Activated naive CD4-positive, alpha-beta T cell treated with anti-CD3 and anti-CD28 coated beads, Interleukin-2, amount 50 U/mL, for 72 hours (primary cell): ENCODE measurements at regions not wholly inside any gene's neighbourhood (a gene's known extent, or its start where the extent isn't known, plus 50 kb on each side); places are given as distances from the start of the nearest gene placed in this dataset.
"Not testable (repeated sequence)": the region's sequence is repeated elsewhere in the genome, so short reads cannot be mapped to it uniquely, and the experiment has no call there.

ENCODE experiments used
- ATAC-seq, 2 donors: fragments of 150-1000 bp; cut with Tn5 transposase; 2 replicates each; pipeline ENCODE4 v1.10.0; 2021; ENCODE audit warnings: mild to moderate bottlenecking in 2 of 2, moderate library complexity in 2 of 2
- DNase-seq, 2 donors: peaks; one replicate each; pipeline ENCODE4 v3.0.0; 2021 to 2022; ENCODE audit warnings: low spot score in 2 of 2
- H3K27ac Mint-ChIP-seq, 2 donors: one replicate each; pipeline ENCODE4 v1.8.0; 2022; ENCODE audit warnings: mild to moderate bottlenecking in 2 of 2, mixed read lengths in 2 of 2
- H3K36me3 Mint-ChIP-seq, 2 donors: one replicate each; pipeline ENCODE4 v1.8.0; 2022; ENCODE audit warnings: mixed read lengths in 2 of 2
- H3K9me3 Mint-ChIP-seq, 2 donors: one replicate each; pipeline ENCODE4 v1.8.0; 2022; ENCODE audit warnings: mixed read lengths in 2 of 2

DNA sequence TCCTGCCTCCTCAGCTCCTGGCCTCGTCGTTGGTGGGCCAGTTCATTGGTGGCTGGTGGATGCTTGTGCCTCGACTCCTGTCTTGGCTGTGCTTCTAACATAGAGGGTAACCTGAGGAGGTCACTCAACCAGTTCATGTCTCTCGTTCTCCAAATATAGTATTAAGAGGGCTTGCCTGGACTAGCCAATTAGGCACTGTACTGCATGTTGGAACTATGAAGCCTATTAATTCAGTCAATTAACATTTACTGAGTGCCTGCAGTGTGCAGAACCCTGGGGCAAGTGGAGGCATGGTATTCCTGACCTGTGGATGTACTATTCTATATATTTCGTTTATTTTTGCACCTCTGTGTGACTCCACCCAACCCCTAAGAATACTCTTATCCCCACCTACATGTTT lies 89.9 kb upstream of the PELI1 start:
- H3K36me3 Mint-ChIP-seq: peaks cover 0 to 10% of the 10 kb centered on the region in 2 donors
- H3K9me3 Mint-ChIP-seq: no peaks in the 10 kb centered on the region
- ATAC-seq (no peak), DNase-seq (no peak)
- H3K27ac Mint-ChIP-seq: no peak overlapping the region

GRCh38 chr2:64234785-64235184 lies 90.6 kb upstream of the PELI1 start:
- Mint-ChIP-seq H3K27ac (no peak overlapping the region), H3K36me3 (peaks cover 0 to 6% of the 10 kb centered on the region in 2 donors), H3K9me3 (no peaks in the 10 kb centered on the region)
- no peak for ATAC-seq
- no peak for DNase-seq

GRCh38 chr2:64237266-64237665 lies 93.0 kb upstream of the PELI1 start:
- ATAC-seq (no peak), DNase-seq (no peak)
- Mint-ChIP-seq H3K27ac (no peak overlapping the region), H3K9me3 (no peaks in the 10 kb centered on the region), H3K36me3 (no peaks in the 10 kb centered on the region)

- Mint-ChIP-seq H3K36me3 (no peaks in the 10 kb centered on the region), H3K9me3 (no peaks in the 10 kb centered on the region), H3K27ac (no peak overlapping the region)
- DNase-seq (no peak), ATAC-seq (no peak)
Observed at GRCh38 chr2:64238799-64239198, 94.6 kb upstream of the PELI1 start.

DNA sequence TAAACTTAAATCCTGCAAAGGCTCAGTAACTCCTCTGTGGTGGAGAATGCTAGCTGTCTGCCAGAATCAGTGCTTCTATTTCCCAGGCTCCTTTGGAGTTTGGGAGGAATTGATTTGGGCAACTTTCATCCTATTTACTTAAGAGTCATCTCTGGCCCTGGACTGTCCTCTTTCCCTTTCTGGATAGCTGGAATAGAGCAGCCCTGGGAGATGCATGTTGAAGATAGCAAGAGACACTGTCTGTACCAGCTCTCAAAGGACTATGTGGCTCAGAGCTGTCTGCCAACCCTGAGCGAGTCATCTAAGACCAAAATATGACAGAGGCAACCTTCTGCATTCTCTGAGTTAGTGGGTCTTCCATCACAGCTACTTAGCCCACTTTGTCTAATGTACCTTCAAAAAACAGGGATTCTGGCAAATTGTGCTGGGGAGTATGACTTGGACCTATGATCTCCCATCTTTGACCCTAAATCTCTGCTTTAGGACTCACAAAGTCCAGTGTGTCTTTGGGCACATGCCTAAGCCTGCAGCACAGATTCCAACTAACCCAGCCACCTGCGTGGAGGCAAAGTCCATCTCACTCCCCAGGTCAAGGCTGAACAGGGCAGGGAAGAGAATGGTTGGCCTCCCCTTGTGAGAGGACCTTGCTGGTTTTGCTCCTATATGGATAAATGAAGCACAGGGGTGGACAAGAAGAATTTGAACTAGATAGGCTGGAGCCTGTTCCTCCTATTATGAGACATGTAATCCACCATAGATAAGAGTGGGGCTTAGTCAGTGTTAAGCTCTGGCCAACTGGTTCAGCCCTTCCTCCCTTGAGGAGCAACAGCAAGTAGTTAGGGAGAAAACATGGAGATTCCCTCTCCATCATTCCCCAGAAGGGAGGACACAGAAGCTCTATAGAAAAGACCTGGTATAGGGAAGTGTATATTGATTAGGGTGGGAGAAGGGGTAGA lies 99.1 kb upstream of the PELI1 start:
- Mint-ChIP-seq H3K36me3 (no peaks in the 10 kb centered on the region), H3K27ac (no peak overlapping the region), H3K9me3 (peaks cover 0 to 4% of the 10 kb centered on the region in 2 donors)
- ATAC-seq (no peak), DNase-seq (no peak)

- peaks cover 0 to 5% of the 10 kb centered on the region in 2 donors for H3K9me3 Mint-ChIP-seq
- H3K27ac Mint-ChIP-seq: no peak overlapping the region
- H3K36me3 Mint-ChIP-seq: no peaks in the 10 kb centered on the region
- no peak for ATAC-seq
- DNase-seq: no peak
Observed at GRCh38 chr2:64244037-64244416, 99.8 kb upstream of the PELI1 start.

DNA sequence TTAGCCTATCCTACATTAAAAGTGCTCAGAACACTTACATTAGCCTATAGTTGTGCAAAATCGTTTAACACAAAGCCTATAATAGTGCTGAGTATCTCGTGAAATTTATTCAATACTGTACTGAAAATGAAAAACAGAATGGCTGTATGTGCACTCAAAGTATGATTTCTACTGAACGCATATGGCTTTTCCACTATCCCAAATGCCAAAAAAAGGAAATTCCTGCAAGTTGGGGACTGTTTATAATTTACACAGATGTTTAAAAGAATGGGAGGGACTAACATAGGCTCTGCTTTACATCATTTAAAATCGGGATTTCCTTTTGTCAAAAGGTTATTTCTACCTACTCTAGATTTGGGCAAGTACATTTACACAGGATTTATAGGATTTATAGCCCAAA lies 101.4 kb upstream of the PELI1 start:
- no peak overlapping the region for H3K27ac Mint-ChIP-seq

DNA sequence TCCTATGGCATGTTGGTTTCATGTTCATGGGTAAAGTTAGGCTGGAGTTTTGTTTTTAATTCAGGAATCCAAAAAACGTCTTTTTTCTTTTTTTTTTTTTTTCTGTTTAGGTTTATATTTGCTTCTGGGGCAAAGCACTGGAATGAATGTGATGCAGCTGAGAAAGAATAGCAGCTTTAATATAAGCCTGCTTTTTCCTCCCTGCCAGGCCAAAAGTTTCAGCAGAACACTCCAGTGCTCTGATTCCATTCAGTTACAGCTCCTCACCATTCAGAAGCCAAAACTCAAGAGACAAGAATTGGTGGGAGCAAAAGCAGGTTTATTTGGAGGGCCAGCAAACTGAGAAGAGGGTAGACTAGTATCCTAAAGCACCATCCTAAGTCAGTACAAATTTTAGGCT lies 102.7 kb upstream of the PELI1 start:
- ATAC-seq (no peak), DNase-seq (no peak)
- Mint-ChIP-seq H3K9me3 (peaks cover 0 to 5% of the 10 kb centered on the region in 2 donors), H3K36me3 (no peaks in the 10 kb centered on the region), H3K27ac (no peak overlapping the region)

More for the DNA sequence above, 101.4 kb upstream of the PELI1 start:
- DNase-seq (no peak), ATAC-seq (no peak)
- Mint-ChIP-seq H3K36me3 (no peaks in the 10 kb centered on the region), H3K9me3 (peaks cover 0 to 5% of the 10 kb centered on the region in 2 donors)

GRCh38 chr2:64249426-64249825 lies 105.2 kb upstream of the PELI1 start:
- no peak for DNase-seq
- H3K9me3 Mint-ChIP-seq: peaks cover 0 to 5% of the 10 kb centered on the region in 2 donors

DNA sequence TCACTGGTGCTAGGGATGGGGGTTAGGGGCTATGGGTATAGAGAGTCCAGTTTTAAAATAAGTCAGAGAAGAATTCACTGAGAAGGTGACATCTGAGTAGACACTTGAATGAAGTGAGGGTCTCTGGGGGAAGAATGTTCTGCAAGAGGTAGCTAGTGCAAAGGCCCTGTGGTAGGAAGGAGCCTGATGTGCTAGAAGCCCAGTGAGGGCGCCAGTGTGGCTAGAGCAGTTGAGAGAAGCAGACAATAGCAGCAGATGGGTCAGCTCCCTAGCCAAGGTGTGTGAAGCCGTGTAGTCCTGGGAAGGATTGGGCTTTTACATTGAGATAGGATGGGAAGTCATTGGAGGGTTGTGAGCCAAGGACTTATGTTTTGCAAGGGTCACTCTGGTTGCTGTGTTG lies 105.8 kb upstream of the PELI1 start:
- peaks cover 0 to 5% of the 10 kb centered on the region in 2 donors for H3K9me3 Mint-ChIP-seq
- peak overlapping the region in 1 of 2 donors; percentile 18 for H3K27ac Mint-ChIP-seq
- DNase-seq (no peak), ATAC-seq (no peak)
- H3K36me3 Mint-ChIP-seq: no peaks in the 10 kb centered on the region

More at GRCh38 chr2:64249426-64249825, 105.2 kb upstream of the PELI1 start:
- ATAC-seq: no peak
- no peak overlapping the region for H3K27ac Mint-ChIP-seq
- no peaks in the 10 kb centered on the region for H3K36me3 Mint-ChIP-seq

GRCh38 chr2:64250751-64251423 lies 106.7 kb upstream of the PELI1 start:
- Mint-ChIP-seq H3K9me3 (peaks cover 0 to 5% of the 10 kb centered on the region in 2 donors), H3K36me3 (no peaks in the 10 kb centered on the region), H3K27ac (no peak overlapping the region)
- DNase-seq (no peak), ATAC-seq (no peak)

DNA sequence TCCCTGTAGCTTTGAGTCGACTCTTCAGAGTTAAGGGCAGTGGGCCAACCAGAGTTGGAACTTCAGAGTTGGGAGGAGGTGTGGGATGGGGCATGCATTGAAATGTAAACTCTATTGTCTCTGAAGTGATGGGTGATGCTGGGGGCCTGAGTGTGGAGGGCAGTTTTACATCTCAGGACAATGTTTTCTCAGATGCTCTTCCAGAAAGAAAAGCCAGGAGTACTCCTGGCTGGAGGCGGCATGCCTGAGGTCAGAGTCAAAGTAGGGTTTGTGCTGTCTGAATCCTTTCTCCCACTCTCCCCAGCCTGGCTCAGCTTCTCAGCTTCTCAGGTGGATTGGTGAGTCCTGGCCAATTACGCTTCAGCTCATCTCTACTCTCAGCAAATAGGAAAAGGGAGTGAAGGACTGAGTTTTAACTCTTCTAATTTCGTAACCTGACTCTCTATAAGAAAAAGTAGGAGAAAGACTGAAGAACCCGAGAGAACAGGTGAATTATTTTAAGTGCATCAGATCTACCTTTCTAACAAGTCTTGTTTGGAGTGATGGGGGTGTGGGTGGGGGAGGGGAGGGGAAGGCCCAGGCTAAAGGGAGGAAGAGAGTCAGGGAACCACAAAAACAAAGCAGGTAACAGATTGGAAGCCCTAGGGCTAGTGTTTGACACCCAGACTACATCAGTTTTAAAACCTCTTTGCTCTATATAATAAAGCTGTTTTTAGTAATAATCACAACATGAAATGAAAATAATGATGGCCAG lies 107.5 kb upstream of the PELI1 start:
- no peaks in the 10 kb centered on the region for H3K36me3 Mint-ChIP-seq
- DNase-seq (no peak), ATAC-seq (no peak)
- H3K9me3 Mint-ChIP-seq: peaks cover 0 to 5% of the 10 kb centered on the region in 2 donors
- no peak overlapping the region for H3K27ac Mint-ChIP-seq

- H3K36me3 Mint-ChIP-seq, H3K27ac Mint-ChIP-seq, H3K9me3 Mint-ChIP-seq, DNase-seq, ATAC-seq: not testable (repeated sequence)
Observed at GRCh38 chr2:64252251-64252978, 108.2 kb upstream of the PELI1 start.

- not testable (repeated sequence) for ATAC-seq, H3K9me3 Mint-ChIP-seq, DNase-seq
Observed at GRCh38 chr2:64253421-64253820, 109.2 kb upstream of the PELI1 start.

GRCh38 chr2:64258566-64258965 lies 114.3 kb upstream of the PELI1 start:
- Mint-ChIP-seq H3K9me3 (no peaks in the 10 kb centered on the region), H3K36me3 (no peaks in the 10 kb centered on the region), H3K27ac (no peak overlapping the region)
- ATAC-seq (no peak), DNase-seq (no peak)

More at GRCh38 chr2:64253421-64253820, 109.2 kb upstream of the PELI1 start:
- H3K27ac Mint-ChIP-seq, H3K36me3 Mint-ChIP-seq: not testable (repeated sequence)

- DNase-seq: no peak
- no peak for ATAC-seq
- Mint-ChIP-seq H3K9me3 (no peaks in the 10 kb centered on the region), H3K27ac (no peak overlapping the region), H3K36me3 (no peaks in the 10 kb centered on the region)
Observed at GRCh38 chr2:64259312-64259711, 115.1 kb upstream of the PELI1 start.
